Astrocyte (in vitro differentiated cells and primary cell): ENCODE measurements at regions not wholly inside any gene's neighbourhood (a gene's known extent, or its start where the extent isn't known, plus 50 kb on each side); places are given as distances from the start of the nearest gene placed in this dataset.

Experiments
- EZH2 ChIP-seq: IDR thresholded peaks from 2 replicates; pipeline ENCODE4 v1.6.1; 2012; ENCODE audit warnings: mild to moderate bottlenecking, low read length, inconsistent platforms; ENCODE audit not compliant: insufficient read depth
- TF ChIP-seq, protein P1 (sequence below): IDR thresholded peaks from 2 replicates; pipeline ENCODE4 v1.5.1; 2011; ENCODE audit warnings: low read depth, mild to moderate bottlenecking, inconsistent platforms, low read length, moderate library complexity; ENCODE audit not compliant: insufficient read depth

DNA sequence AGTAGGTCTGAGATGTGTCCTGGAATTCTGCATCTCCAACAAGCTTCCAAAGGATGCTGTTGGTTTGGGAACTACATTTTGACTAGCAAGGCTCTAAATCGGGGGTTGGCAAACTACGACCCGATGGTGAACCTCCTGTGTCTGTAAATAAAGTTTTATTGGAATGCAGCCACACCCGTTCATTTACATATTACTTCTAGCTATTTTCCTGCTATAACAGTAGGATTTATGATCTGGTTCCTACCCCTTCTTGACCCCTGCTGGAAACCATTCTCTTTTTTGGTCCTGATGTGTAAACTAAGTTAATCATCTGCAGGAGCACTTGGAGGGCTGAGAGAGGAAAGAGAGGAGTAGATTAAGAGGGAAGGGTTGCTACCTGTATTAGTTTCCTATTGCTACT lies 454.5 kb downstream of the RASEF start:
- TF ChIP-seq, protein P1, sequence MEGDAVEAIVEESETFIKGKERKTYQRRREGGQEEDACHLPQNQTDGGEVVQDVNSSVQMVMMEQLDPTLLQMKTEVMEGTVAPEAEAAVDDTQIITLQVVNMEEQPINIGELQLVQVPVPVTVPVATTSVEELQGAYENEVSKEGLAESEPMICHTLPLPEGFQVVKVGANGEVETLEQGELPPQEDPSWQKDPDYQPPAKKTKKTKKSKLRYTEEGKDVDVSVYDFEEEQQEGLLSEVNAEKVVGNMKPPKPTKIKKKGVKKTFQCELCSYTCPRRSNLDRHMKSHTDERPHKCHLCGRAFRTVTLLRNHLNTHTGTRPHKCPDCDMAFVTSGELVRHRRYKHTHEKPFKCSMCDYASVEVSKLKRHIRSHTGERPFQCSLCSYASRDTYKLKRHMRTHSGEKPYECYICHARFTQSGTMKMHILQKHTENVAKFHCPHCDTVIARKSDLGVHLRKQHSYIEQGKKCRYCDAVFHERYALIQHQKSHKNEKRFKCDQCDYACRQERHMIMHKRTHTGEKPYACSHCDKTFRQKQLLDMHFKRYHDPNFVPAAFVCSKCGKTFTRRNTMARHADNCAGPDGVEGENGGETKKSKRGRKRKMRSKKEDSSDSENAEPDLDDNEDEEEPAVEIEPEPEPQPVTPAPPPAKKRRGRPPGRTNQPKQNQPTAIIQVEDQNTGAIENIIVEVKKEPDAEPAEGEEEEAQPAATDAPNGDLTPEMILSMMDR = no peak
- TF ChIP-seq EZH2 = no peak
